Caki2 (cell line): ENCODE measurements at regions not wholly inside any gene's neighbourhood (a gene's known extent, or its start where the extent isn't known, plus 50 kb on each side); places are given as distances from the start of the nearest gene placed in this dataset.

Experiments
- DNase-seq: peaks from one replicate; pipeline ENCODE4 v3.0.0-alpha.2; 2015; ENCODE audit warnings: low read depth
- in situ Hi-C: cut with HindIII; loops from 2 replicates; pipeline ENCODE4 v1.10.0; 2016; ENCODE audit warnings: low sequenced_read_pairs, low pct_unique_long_range_greater_than_20kb, mixed read lengths

- no peak for DNase-seq
- in situ Hi-C loops, result no loop called here
Observed at GRCh38 chr7:41813286-41813685, 110.4 kb upstream of the INHBA start.

- in situ Hi-C loops, result no loop called here
- DNase-seq, result no peak
Observed at GRCh38 chr7:41811941-41812340, 109.1 kb upstream of the INHBA start.

- in situ Hi-C loops, result no loop called here
- DNase-seq, result no peak
Observed at GRCh38 chr7:41809940-41810576, 107.2 kb upstream of the INHBA start.

- in situ Hi-C loops, result no loop called here
- peak; percentile 6 for DNase-seq
Observed at GRCh38 chr7:41809529-41809939, 106.6 kb upstream of the INHBA start.

- in situ Hi-C loops, result no loop called here
Observed at GRCh38 chr7:41809116-41809515, 106.2 kb upstream of the INHBA start.

GRCh38 chr7:41808541-41808940 lies 105.7 kb upstream of the INHBA start:
- in situ Hi-C loops, result no loop called here
- DNase-seq, result no peak

More at GRCh38 chr7:41809116-41809515, 106.2 kb upstream of the INHBA start:
- no peak for DNase-seq

- in situ Hi-C loops, result no loop called here
- no peak for DNase-seq
Observed at GRCh38 chr7:41803569-41803968, 100.7 kb upstream of the INHBA start.

- no peak for DNase-seq
- in situ Hi-C loops, result no loop called here
Observed at GRCh38 chr7:41796331-41796730, 93.4 kb upstream of the INHBA start.

- DNase-seq, result no peak
- in situ Hi-C loops, result no loop called here
Observed at GRCh38 chr7:41795276-41795833, 92.5 kb upstream of the INHBA start.

- in situ Hi-C loops, result no loop called here
- no peak for DNase-seq
Observed at GRCh38 chr7:41793556-41793955, 90.7 kb upstream of the INHBA start.

GRCh38 chr7:41792120-41792519 lies 89.2 kb upstream of the INHBA start:
- in situ Hi-C loops, result no loop called here
- DNase-seq, result no peak

GRCh38 chr7:41788556-41788955 lies 85.7 kb upstream of the INHBA start:
- peak; percentile 14 for DNase-seq
- in situ Hi-C loops, result no loop called here

GRCh38 chr7:41787651-41788350 lies 84.9 kb upstream of the INHBA start:
- in situ Hi-C loops, result no loop called here
- DNase-seq, result no peak

- in situ Hi-C loops, result no loop called here
- no peak for DNase-seq
Observed at GRCh38 chr7:41786944-41787343, 84.1 kb upstream of the INHBA start.

GRCh38 chr7:41786404-41786803 lies 83.5 kb upstream of the INHBA start:
- in situ Hi-C loops, result no loop called here
- no peak for DNase-seq

GRCh38 chr7:41785840-41786239 lies 83.0 kb upstream of the INHBA start:
- in situ Hi-C loops, result no loop called here
- no peak for DNase-seq

GRCh38 chr7:41785265-41785664 lies 82.4 kb upstream of the INHBA start:
- no peak for DNase-seq
- in situ Hi-C loops, result no loop called here

GRCh38 chr7:41779918-41780317 lies 77.0 kb upstream of the INHBA start:
- in situ Hi-C loops, result no loop called here
- no peak for DNase-seq

GRCh38 chr7:41777894-41778596 lies 75.2 kb upstream of the INHBA start:
- in situ Hi-C loops, result no loop called here
- no peak for DNase-seq
